ENCODE measurements at regions not wholly inside any gene's neighbourhood (a gene's known extent, or its start where the extent isn't known, plus 50 kb on each side); places are given as distances from the start of the nearest gene placed in this dataset.
A peak's percentile ranks its signal among the peaks of the same experiment; 100 is the strongest.

DNA sequence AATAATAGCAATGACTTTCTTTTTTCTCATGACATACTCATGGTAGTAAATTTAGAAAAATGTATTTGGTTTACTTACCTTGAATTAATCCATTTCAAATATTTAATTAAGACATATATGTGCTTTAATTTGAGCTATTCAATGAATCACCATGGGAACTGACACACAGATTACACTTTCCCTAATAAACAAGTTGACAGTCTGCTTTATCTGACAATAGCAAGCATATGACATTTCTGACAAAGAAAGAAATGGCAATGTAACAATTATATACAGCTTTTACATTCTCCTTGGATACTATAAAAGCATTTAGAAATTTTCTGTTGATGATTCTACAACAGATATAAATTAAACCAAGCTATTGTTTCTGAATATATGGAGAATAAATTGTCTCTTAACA, 382.5 kb downstream of the CYLC2 start:
- no peaks in the 10 kb centered on the region for H3K36me3 ChIP-seq (replicated peaks in 1 of 2)
- no peaks in the 10 kb centered on the region for H3K27me3 ChIP-seq
- TF ChIP-seq, protein P1, sequence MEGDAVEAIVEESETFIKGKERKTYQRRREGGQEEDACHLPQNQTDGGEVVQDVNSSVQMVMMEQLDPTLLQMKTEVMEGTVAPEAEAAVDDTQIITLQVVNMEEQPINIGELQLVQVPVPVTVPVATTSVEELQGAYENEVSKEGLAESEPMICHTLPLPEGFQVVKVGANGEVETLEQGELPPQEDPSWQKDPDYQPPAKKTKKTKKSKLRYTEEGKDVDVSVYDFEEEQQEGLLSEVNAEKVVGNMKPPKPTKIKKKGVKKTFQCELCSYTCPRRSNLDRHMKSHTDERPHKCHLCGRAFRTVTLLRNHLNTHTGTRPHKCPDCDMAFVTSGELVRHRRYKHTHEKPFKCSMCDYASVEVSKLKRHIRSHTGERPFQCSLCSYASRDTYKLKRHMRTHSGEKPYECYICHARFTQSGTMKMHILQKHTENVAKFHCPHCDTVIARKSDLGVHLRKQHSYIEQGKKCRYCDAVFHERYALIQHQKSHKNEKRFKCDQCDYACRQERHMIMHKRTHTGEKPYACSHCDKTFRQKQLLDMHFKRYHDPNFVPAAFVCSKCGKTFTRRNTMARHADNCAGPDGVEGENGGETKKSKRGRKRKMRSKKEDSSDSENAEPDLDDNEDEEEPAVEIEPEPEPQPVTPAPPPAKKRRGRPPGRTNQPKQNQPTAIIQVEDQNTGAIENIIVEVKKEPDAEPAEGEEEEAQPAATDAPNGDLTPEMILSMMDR (IDR thresholded peaks at IDR 0.05), result no peak
- no peak for TF ChIP-seq POLR2A (IDR thresholded peaks at IDR 0.05)
- H3K27ac ChIP-seq, result no peak overlapping the region
- H3K4me1 ChIP-seq (replicated peaks in 1 of 2), result no peaks in the 10 kb centered on the region
- H3K9me3 ChIP-seq (replicated peaks in 1 of 3), result no peaks in the 10 kb centered on the region
- H3K4me3 ChIP-seq, result no peak overlapping the region
- DNase-seq, result no peak
- intact Hi-C loops (cut with DNase I), result no loop called here

DNA sequence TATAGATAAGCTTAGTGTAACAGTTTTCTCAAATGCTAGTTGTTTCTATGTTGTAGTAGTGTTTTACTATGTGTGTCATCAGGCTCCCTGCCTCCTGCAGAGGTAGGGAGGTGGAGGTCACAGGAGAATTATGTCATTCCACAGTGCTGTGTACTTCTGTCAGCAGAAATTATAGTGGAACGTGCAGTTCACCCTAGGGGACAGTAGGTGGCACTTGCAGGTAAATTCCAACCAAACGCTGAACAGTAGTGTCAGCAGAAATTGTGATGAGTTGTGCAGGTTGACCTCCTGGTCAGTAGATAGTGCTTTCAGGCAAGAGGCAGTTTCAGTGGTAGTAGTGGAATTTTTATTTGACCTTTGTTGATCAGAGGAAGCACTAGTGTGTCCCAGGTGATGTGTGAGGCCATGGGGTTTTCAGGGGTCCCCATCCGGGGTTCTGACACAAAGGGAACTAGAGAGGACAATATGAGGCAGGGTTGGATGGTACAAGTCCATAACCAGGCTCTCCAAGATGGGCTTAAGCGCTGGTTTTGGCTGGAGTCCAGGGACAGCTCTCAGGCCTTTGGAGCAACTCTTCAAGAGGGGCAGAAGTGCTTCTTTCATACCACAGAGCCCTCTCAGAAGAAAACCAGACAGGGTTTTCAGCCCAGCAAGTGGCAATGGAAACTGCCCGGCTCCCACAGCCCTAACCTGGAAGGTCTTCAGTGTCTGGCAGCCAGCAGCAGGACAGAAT, 402.9 kb downstream of the CYLC2 start:
- intact Hi-C loops (cut with DNase I), result no loop called here
- no peak overlapping the region for H3K4me3 ChIP-seq
- H3K27me3 ChIP-seq, result no peaks in the 10 kb centered on the region
- DNase-seq, result peak; percentile 27 to 80 (median 39)
- no peaks in the 10 kb centered on the region for H3K36me3 ChIP-seq (replicated peaks in 1 of 2)
- 47 to 54% (median 53%) methylated on average over 4 to 5 of the region's 5 CpGs for WGBS, 4 donors
- no peak overlapping the region for H3K27ac ChIP-seq
- TF ChIP-seq, protein P1 (IDR thresholded peaks at IDR 0.05), result peak; percentile 40 to 61 (median 54)
- TF ChIP-seq POLR2A (IDR thresholded peaks at IDR 0.05), result no peak
- no peaks in the 10 kb centered on the region for H3K4me1 ChIP-seq (replicated peaks in 1 of 2)
- no peaks in the 10 kb centered on the region for H3K9me3 ChIP-seq (replicated peaks in 1 of 3)

DNA sequence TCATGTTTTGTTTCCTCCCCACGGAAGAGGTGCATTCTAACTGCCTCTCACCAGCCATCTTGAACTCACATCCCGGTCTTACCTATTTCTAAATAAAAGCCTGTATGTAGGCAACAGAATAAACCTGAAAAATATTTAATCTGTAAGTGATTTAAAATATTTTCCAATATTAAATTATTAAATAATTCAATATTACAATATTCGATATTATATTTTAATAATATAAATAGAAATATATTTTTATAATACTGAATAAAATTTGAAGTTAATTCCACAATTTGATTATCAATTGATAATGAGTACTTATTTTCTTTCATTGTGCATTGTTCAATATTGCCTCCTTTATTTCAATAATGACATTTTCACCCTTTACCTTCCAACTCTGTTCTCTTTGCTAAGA, 404.4 kb downstream of the CYLC2 start:
- H3K9me3 ChIP-seq (replicated peaks in 1 of 3), result no peaks in the 10 kb centered on the region
- 81 to 92% (median 89%) methylated on average over 3 of the region's 3 CpGs for WGBS, 4 donors
- H3K36me3 ChIP-seq (replicated peaks in 1 of 2), result no peaks in the 10 kb centered on the region
- DNase-seq, result no peak
- intact Hi-C loops (cut with DNase I), result no loop called here
- no peak overlapping the region for H3K27ac ChIP-seq
- no peak overlapping the region for H3K4me3 ChIP-seq
- TF ChIP-seq, protein P1 (IDR thresholded peaks at IDR 0.05), result no peak
- TF ChIP-seq POLR2A (IDR thresholded peaks at IDR 0.05), result no peak
- no peaks in the 10 kb centered on the region for H3K4me1 ChIP-seq (replicated peaks in 1 of 2)
- no peaks in the 10 kb centered on the region for H3K27me3 ChIP-seq

DNA sequence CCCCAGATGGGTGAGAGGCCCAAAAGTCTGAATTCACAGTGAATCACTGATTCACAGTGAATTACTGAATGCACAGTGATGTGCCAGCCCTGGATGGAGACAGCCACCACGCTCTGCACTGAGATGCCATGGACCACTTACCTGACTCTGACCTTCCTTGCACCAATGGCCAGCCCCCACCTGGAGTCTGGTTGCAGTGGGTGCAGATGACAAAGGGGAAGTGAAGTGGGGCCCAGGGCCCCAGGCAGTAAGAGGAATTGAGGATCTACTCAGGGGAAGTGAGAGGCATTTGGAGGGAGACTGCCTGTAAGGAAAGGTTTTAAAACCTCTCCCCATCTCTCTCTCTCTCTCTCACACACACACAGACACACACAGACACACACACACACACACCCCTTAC, 412.1 kb downstream of the CYLC2 start:
- intact Hi-C loops (cut with DNase I), result no loop called here
- no peaks in the 10 kb centered on the region for H3K4me1 ChIP-seq (replicated peaks in 1 of 2)
- H3K27me3 ChIP-seq, result no peaks in the 10 kb centered on the region
- no peak overlapping the region for H3K27ac ChIP-seq
- H3K9me3 ChIP-seq (replicated peaks in 1 of 3), result no peaks in the 10 kb centered on the region
- WGBS, 4 donors, result 67 to 100% (median 93%) methylated on average over 1 of the region's 1 CpG
- no peak overlapping the region for H3K4me3 ChIP-seq
- no peak for DNase-seq
- TF ChIP-seq, protein P1 (IDR thresholded peaks at IDR 0.05), result no peak
- TF ChIP-seq POLR2A (IDR thresholded peaks at IDR 0.05), result no peak
- H3K36me3 ChIP-seq (replicated peaks in 1 of 2), result no peaks in the 10 kb centered on the region

All from adrenal gland (tissue), 9 donors.